ENCODE measurements at regions not wholly inside any gene's neighbourhood (a gene's known extent, or its start where the extent isn't known, plus 50 kb on each side); places are given as distances from the start of the nearest gene placed in this dataset.
"Not testable (repeated sequence)": the region's sequence is repeated elsewhere in the genome, so short reads cannot be mapped to it uniquely, and the experiment has no call there.

- no peak overlapping the region for H3K27ac ChIP-seq (ENCODE audit: extremely low read depth, low read depth, low read length)
- no peak overlapping the region for H3K4me3 ChIP-seq
- H3K9me3 ChIP-seq (replicated peaks; ENCODE audit: control insufficient read depth, insufficient read depth, low read depth, low read length), result peaks cover 16% of the 10 kb centered on the region; the same call in 1 of the 2 replicates
- ATAC-seq (no peak), FAIRE-seq (peak; percentile 52), DNase-seq (ENCODE audit: extremely low read depth in 1 of 4, low spot score in 3 of 4) (no peak)
- POLR2A ChIA-PET, result no interaction called here
- no TSS peak for BruUV-seq (replicated peaks)
- no peaks in the 10 kb centered on the region for H4K20me1 ChIP-seq (replicated peaks; ENCODE audit: control insufficient read depth, insufficient read depth, low read length)
- no peaks in the 10 kb centered on the region for H3K4me1 ChIP-seq (replicated peaks in 1 of 2; ENCODE audit: control insufficient read depth in 2 of 2, insufficient read depth in 2 of 2, low read length in 2 of 2)
- TF ChIP-seq ZNF280A (IDR thresholded peaks at IDR 0.05; ENCODE audit: low read depth, partially characterized antibody) (peak; percentile 69), CBX3 (IDR thresholded peaks at IDR 0.05; ENCODE audit: borderline replicate concordance in 1 of 2, low read length in 2 of 2) (peak in 1 of 2 experiments; percentile 81; a peak in 2 of 3 replicates), ZNF212 (CRISPR knock-in tag; IDR thresholded peaks at IDR 0.05) (no peak), HLTF (IDR thresholded peaks at IDR 0.05) (peak; percentile 68; the same call in 1 of the 2 replicates), TRIM28 (IDR thresholded peaks at IDR 0.05) (peak; percentile 93)
- no peaks in the 10 kb centered on the region for H3K9me1 ChIP-seq (ENCODE audit: control insufficient read depth, insufficient read depth, low read length)
- H3K36me3 ChIP-seq (ENCODE audit: control insufficient read depth, insufficient read depth, low read length), result no peaks in the 10 kb centered on the region
- intact Hi-C loops (cut with micrococcal nuclease) (no loop called here), in situ Hi-C loops (cut with MboI) (no loop called here)
- H2AFZ ChIP-seq (ENCODE audit: low read depth, low read length), result no peak overlapping the region
- 0% methylated on average over 1 of the region's 1 CpG for WGBS (ENCODE audit: insufficient coverage, low coverage, missing lambda C conversion rate)
- no peak overlapping the region for H3K9ac ChIP-seq (ENCODE audit: insufficient read depth in 1 of 2, low read depth in 2 of 2, low read length in 2 of 2)
- H3K27me3 ChIP-seq (ENCODE audit: control insufficient read depth in 2 of 2, insufficient read depth in 2 of 2, low read length in 2 of 2), result no peaks in the 10 kb centered on the region
- no peak overlapping the region for H3K4me2 ChIP-seq (ENCODE audit: insufficient read depth, low read length)
- CTCF ChIA-PET (ENCODE audit: low intra/inter-chr PET ratio), result no interaction called here
- no peaks in the 10 kb centered on the region for H3K79me2 ChIP-seq (ENCODE audit: control insufficient read depth, insufficient read depth, low read length)
Observed at GRCh38 chr4:173626277-173626676, 96.2 kb upstream of the HAND2 start.

DNA sequence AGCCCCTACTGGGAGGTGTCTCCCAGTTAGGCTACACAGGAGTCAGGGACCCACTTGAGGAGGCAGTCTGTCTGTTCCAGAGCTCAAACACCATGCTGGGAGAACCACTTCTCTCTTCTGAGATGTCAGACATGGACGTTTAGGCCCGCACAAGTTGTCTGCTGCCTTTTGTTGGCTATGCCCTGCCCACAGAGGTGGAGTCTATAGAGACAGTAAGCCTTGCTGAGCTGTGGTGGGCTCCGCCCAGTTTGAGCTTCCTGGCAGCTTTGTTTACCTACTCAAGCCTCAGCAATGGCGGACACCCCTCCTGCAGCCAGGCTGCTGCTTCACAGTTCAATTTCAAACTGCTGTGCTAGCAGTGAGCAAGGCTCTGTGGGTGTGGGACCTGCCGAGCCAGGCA lies 88.6 kb upstream of the HAND2 start:
- H3K9ac ChIP-seq (ENCODE audit: insufficient read depth in 1 of 2, low read depth in 2 of 2, low read length in 2 of 2); in situ Hi-C loops (cut with MboI); H3K9me3 ChIP-seq (replicated peaks; ENCODE audit: control insufficient read depth, insufficient read depth, low read depth, low read length); H3K4me1 ChIP-seq (replicated peaks in 1 of 2; ENCODE audit: control insufficient read depth in 2 of 2, insufficient read depth in 2 of 2, low read length in 2 of 2); DNase-seq (ENCODE audit: extremely low read depth in 1 of 4, low spot score in 3 of 4); H3K4me3 ChIP-seq; BruUV-seq (replicated peaks); FAIRE-seq; H3K9me1 ChIP-seq (ENCODE audit: control insufficient read depth, insufficient read depth, low read length); intact Hi-C loops (cut with micrococcal nuclease); POLR2A ChIA-PET; H3K27me3 ChIP-seq (ENCODE audit: control insufficient read depth in 2 of 2, insufficient read depth in 2 of 2, low read length in 2 of 2); H3K79me2 ChIP-seq (ENCODE audit: control insufficient read depth, insufficient read depth, low read length); H3K27ac ChIP-seq (ENCODE audit: extremely low read depth, low read depth, low read length); H4K20me1 ChIP-seq (replicated peaks; ENCODE audit: control insufficient read depth, insufficient read depth, low read length); H3K36me3 ChIP-seq (ENCODE audit: control insufficient read depth, insufficient read depth, low read length); H2AFZ ChIP-seq (ENCODE audit: low read depth, low read length); CTCF ChIA-PET (ENCODE audit: low intra/inter-chr PET ratio); H3K4me2 ChIP-seq (ENCODE audit: insufficient read depth, low read length): not testable (repeated sequence)
- WGBS (ENCODE audit: insufficient coverage, low coverage, missing lambda C conversion rate), result 23% methylated on average over 5 of the region's 5 CpGs
- 0 out of 3 replicates have a peak, but pooled peaks have one; percentile 26 for ATAC-seq

All from K562 (cell line).